ENCODE measurements at regions not wholly inside any gene's neighbourhood (a gene's known extent, or its start where the extent isn't known, plus 50 kb on each side); places are given as distances from the start of the nearest gene placed in this dataset.

DNA sequence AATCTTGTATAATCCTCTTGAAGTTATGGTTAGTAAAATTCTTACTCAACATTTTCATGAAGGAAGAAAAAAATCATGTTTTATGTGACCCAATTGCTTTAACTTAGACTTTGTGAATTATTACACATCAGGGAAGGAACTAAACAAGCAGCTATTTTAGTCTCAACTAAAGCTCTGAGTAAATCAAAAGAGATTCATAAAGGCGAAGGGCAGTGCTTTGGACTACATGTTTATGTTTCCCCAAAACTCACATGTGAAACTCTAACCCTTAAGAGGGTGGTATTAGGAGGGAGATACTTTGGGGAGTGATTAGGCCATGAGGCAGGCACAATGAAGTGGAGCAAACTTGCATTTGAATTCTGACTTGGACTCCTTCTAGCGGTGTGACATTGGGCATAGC, 283.7 kb upstream of the POU3F3 start:
- no peaks in the 10 kb centered on the region for H3K9me3 ChIP-seq (ENCODE audit: control insufficient read depth, insufficient read depth, low read depth, low read length)
- no peak overlapping the region for H3K4me3 ChIP-seq (replicated peaks in 1 of 4; ENCODE audit: control extremely low read depth in 1 of 4, insufficient read depth in 1 of 4, low read depth in 3 of 4, low read length in 4 of 4)
- no peaks in the 10 kb centered on the region for H3K27me3 ChIP-seq (ENCODE audit: control insufficient read depth, insufficient read depth, low read length)
- no peak for DNase-seq (ENCODE audit: low read depth in 2 of 2)
- TF ChIP-seq, protein P1, sequence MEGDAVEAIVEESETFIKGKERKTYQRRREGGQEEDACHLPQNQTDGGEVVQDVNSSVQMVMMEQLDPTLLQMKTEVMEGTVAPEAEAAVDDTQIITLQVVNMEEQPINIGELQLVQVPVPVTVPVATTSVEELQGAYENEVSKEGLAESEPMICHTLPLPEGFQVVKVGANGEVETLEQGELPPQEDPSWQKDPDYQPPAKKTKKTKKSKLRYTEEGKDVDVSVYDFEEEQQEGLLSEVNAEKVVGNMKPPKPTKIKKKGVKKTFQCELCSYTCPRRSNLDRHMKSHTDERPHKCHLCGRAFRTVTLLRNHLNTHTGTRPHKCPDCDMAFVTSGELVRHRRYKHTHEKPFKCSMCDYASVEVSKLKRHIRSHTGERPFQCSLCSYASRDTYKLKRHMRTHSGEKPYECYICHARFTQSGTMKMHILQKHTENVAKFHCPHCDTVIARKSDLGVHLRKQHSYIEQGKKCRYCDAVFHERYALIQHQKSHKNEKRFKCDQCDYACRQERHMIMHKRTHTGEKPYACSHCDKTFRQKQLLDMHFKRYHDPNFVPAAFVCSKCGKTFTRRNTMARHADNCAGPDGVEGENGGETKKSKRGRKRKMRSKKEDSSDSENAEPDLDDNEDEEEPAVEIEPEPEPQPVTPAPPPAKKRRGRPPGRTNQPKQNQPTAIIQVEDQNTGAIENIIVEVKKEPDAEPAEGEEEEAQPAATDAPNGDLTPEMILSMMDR (conservative IDR thresholded peaks at IDR 0.05 in 1 of 2, IDR thresholded peaks at IDR 0.05 in 1 of 2; ENCODE audit: low read depth in 1 of 2, low read length in 2 of 2) = no peak
- no peak for TF ChIP-seq EZH2 (IDR thresholded peaks at IDR 0.05; ENCODE audit: low read length, missing control alignments)
- no peaks in the 10 kb centered on the region for H3K36me3 ChIP-seq (ENCODE audit: control insufficient read depth, insufficient read depth, low read length)
- no peak overlapping the region for H3K4me2 ChIP-seq (ENCODE audit: extremely low read depth, insufficient read depth, low read length)
- no peaks in the 10 kb centered on the region for H3K4me1 ChIP-seq (ENCODE audit: control insufficient read depth, extremely low read depth, insufficient read depth, low read length)
- no peak overlapping the region for H2AFZ ChIP-seq (ENCODE audit: low read length)
- H3K79me2 ChIP-seq (ENCODE audit: control insufficient read depth, insufficient read depth, low read length) = no peaks in the 10 kb centered on the region
- no peak overlapping the region for H3K9ac ChIP-seq (ENCODE audit: insufficient read depth, low read length)
- H4K20me1 ChIP-seq (ENCODE audit: control insufficient read depth, extremely low read depth, insufficient read depth, low read length) = no peaks in the 10 kb centered on the region
- H3K27ac ChIP-seq (ENCODE audit: insufficient read depth, low read length) = no peak overlapping the region

DNA sequence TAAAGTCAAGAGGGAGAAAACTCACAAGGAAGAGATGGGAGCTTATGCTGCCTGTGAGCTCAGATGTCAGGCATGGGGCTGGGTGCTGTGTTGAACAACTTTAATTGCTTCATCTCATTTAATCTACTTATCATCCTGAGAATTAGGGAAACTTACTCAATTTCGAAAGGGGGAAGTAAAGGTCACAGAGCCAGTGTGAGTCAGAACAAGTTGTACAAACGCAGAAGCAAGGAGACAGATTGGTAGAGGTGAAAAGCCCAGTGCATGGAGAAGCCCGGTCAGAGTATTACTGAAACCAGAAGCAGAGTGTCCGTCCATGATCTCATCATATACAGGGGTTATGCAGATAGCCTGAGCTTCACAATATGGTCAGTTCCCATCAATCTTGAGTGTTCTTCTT, 281.1 kb upstream of the POU3F3 start:
- no peak overlapping the region for H3K9ac ChIP-seq (ENCODE audit: insufficient read depth, low read length)
- no peak for TF ChIP-seq EZH2 (IDR thresholded peaks at IDR 0.05; ENCODE audit: low read length, missing control alignments)
- TF ChIP-seq, protein P1 (conservative IDR thresholded peaks at IDR 0.05 in 1 of 2, IDR thresholded peaks at IDR 0.05 in 1 of 2; ENCODE audit: low read depth in 1 of 2, low read length in 2 of 2) = no peak

DNA sequence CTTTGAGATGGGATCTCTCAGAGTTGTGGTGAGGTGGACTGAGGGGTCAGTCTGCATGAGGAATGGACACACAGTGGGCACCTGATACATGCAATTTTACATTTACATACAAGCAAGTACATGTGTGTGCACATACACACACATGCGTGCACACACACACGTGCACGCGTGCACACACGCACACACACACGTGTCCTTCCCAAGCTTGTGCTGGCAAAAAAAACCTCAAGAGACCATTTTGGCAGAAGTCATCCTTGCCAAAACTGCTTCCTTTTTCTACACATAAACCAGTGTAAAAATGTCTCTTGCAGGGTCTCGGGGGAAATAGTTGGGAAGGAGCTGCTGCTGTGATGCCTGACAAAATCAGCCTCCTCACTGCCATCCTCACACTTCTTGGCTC, 279.5 kb upstream of the POU3F3 start:
- no peaks in the 10 kb centered on the region for H3K4me1 ChIP-seq (ENCODE audit: control insufficient read depth, extremely low read depth, insufficient read depth, low read length)
- H3K27me3 ChIP-seq (ENCODE audit: control insufficient read depth, insufficient read depth, low read length) = no peaks in the 10 kb centered on the region
- H3K4me2 ChIP-seq (ENCODE audit: extremely low read depth, insufficient read depth, low read length) = no peak overlapping the region
- no peaks in the 10 kb centered on the region for H4K20me1 ChIP-seq (ENCODE audit: control insufficient read depth, extremely low read depth, insufficient read depth, low read length)
- DNase-seq (ENCODE audit: low read depth in 2 of 2) = no peak
- no peak overlapping the region for H2AFZ ChIP-seq (ENCODE audit: low read length)
- no peak overlapping the region for H3K4me3 ChIP-seq (replicated peaks in 1 of 4; ENCODE audit: control extremely low read depth in 1 of 4, insufficient read depth in 1 of 4, low read depth in 3 of 4, low read length in 4 of 4)
- H3K79me2 ChIP-seq (ENCODE audit: control insufficient read depth, insufficient read depth, low read length) = no peaks in the 10 kb centered on the region
- H3K27ac ChIP-seq (ENCODE audit: insufficient read depth, low read length) = no peak overlapping the region
- no peak overlapping the region for H3K9ac ChIP-seq (ENCODE audit: insufficient read depth, low read length)
- H3K36me3 ChIP-seq (ENCODE audit: control insufficient read depth, insufficient read depth, low read length) = no peaks in the 10 kb centered on the region
- H3K9me3 ChIP-seq (ENCODE audit: control insufficient read depth, insufficient read depth, low read depth, low read length) = no peaks in the 10 kb centered on the region
- TF ChIP-seq EZH2 (IDR thresholded peaks at IDR 0.05; ENCODE audit: low read length, missing control alignments) = no peak
- TF ChIP-seq, protein P1 (conservative IDR thresholded peaks at IDR 0.05 in 1 of 2, IDR thresholded peaks at IDR 0.05 in 1 of 2; ENCODE audit: low read depth in 1 of 2, low read length in 2 of 2) = no peak

More for the DNA sequence above, 281.1 kb upstream of the POU3F3 start:
- H3K4me1 ChIP-seq (ENCODE audit: control insufficient read depth, extremely low read depth, insufficient read depth, low read length) = no peaks in the 10 kb centered on the region
- H4K20me1 ChIP-seq (ENCODE audit: control insufficient read depth, extremely low read depth, insufficient read depth, low read length) = no peaks in the 10 kb centered on the region
- H3K27me3 ChIP-seq (ENCODE audit: control insufficient read depth, insufficient read depth, low read length) = no peaks in the 10 kb centered on the region
- no peak overlapping the region for H3K4me3 ChIP-seq (replicated peaks in 1 of 4; ENCODE audit: control extremely low read depth in 1 of 4, insufficient read depth in 1 of 4, low read depth in 3 of 4, low read length in 4 of 4)
- H3K4me2 ChIP-seq (ENCODE audit: extremely low read depth, insufficient read depth, low read length) = no peak overlapping the region
- no peaks in the 10 kb centered on the region for H3K36me3 ChIP-seq (ENCODE audit: control insufficient read depth, insufficient read depth, low read length)
- H3K27ac ChIP-seq (ENCODE audit: insufficient read depth, low read length) = no peak overlapping the region
- peak in 1 of 2 donors; percentile 1 for DNase-seq (ENCODE audit: low read depth in 2 of 2)
- H3K79me2 ChIP-seq (ENCODE audit: control insufficient read depth, insufficient read depth, low read length) = no peaks in the 10 kb centered on the region
- H2AFZ ChIP-seq (ENCODE audit: low read length) = no peak overlapping the region
- no peaks in the 10 kb centered on the region for H3K9me3 ChIP-seq (ENCODE audit: control insufficient read depth, insufficient read depth, low read depth, low read length)

Data from fibroblast of lung (primary cell).